HG02973 (cell line): ENCODE measurements at regions not wholly inside any gene's neighbourhood (a gene's known extent, or its start where the extent isn't known, plus 50 kb on each side); places are given as distances from the start of the nearest gene placed in this dataset.

ENCODE experiments used
- ATAC-seq: cut with Tn5 transposase; IDR thresholded peaks from one replicate; pipeline ENCODE4 v1.9.1; 2021; ENCODE audit warnings: moderate library complexity; ENCODE audit not compliant: unreplicated experiment

- peak; percentile 83 for ATAC-seq
These were observed 151.7 kb upstream of the TBL1X start for GRCh38 chrX:9312922-9313867.

DNA sequence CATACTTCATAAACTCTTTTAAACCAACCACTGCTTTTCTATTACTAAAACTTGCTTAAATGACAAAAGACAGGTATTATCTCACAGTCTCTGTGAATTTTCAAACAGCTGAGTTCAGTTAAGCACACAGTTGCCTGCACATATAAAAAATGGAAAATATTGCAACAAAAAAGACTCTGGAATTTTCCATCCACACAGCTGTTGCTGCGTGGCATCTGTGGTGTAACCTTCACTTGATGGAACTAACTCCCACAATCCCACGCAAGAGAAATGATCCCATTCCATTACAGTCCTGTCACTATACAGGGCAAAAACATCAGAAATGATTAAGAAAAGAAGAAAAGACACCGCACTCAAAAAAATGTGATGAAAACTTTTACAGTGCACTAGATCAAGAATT, 149.8 kb upstream of the TBL1X start:
- no peak for ATAC-seq

- no peak for ATAC-seq
These were observed 148.8 kb upstream of the TBL1X start for GRCh38 chrX:9316096-9316495.

DNA sequence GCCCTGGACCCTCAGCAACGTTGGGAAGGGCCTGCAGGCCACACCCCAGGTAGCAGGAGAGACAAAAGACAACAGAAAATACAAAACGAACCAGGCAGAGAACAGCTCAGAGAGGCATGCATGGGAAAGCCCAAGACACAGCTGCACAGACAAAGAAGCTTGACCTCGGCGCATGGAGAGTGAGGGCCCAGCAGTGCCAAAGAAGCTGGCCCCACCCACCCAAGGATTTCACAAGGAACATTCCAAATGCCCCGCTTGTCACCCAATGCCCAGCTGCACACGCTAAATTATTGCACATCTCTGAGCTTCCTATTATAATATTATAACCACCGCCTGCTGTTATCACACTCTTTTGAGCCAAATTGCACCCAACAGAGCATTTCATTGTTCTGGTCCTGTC, 147.7 kb upstream of the TBL1X start:
- no peak for ATAC-seq

DNA sequence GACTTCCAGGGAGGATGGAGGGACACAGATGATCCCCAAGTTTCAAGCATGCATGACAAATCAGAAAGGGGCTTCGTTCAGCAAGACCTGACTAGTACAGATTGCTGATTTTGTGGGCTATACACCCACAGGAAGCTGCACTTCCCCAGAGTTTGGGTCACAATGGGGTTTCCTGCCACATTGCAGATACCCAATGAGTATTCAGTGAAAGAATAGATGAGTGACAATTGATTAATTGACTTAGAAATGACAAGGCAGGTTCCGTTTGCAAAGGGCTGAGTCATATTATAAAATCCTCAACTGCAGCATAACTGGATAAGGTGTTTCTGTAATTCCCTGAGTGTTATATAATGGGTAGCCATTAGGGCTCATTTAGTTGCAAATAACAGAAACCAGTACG, 146.6 kb upstream of the TBL1X start:
- no peak for ATAC-seq

DNA sequence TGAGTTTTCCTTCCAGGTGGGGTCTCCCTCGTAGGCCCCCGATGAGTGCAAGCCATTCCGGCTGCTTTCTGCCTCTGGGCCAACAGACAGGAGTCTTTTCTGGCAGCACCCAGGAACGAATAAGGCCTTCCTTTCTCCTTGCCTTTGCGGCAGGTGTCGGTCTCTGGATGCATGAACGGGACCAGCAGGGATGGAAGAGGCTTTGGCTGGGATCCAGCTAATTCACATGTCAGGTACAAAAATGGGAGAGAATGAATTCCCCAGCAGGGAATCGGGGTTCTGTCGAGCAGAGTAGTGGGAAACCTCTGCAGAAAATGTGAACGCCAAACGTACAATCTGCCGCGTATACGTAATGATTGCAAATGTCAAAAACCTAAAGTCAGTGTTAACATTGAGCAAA, 146.1 kb upstream of the TBL1X start:
- no peak for ATAC-seq

- ATAC-seq = no peak
These were observed 143.9 kb upstream of the TBL1X start for GRCh38 chrX:9320940-9321339.

DNA sequence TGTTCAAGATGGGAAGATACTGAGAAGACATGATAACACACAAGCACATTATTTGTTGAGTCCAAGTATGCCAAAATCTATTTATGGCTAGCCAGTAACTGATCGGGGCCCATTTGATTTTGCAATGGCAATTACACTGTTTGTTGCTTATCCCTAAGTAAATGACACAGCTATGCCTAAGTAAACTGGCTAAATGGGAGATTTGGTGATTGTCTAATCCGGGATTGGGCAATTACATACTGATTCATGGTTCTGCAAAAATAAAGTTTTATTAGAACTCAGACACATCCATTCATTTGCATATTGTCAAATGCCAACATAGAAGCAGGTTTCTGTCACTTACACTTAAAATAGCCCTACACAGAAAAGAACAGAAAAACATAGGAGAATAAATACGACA, 140.2 kb upstream of the TBL1X start:
- no peak for ATAC-seq

GRCh38 chrX:9326369-9326768, 138.5 kb upstream of the TBL1X start:
- no peak for ATAC-seq

GRCh38 chrX:9327086-9327746, 137.6 kb upstream of the TBL1X start:
- ATAC-seq = no peak

DNA sequence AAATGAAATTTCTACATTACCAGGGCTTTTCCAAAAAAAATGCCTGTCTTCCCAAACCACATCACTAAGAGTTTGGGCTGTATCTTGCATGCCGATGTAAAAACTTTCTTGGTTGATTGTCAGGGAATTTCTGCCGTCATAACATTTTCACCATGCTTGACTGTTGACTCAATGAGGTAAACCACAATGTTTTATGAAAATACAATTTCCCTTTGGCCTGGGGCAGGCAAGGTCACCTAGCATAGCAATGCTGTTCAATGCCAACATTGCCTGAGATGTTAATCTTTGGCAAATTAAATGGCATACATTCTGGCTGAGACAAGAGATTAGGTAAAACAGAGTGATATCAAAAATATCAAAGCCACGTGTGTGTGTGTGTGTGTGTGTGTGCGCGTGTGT, 137.1 kb upstream of the TBL1X start:
- no peak for ATAC-seq

- ATAC-seq = no peak
These were observed 135.8 kb upstream of the TBL1X start for GRCh38 chrX:9329056-9329455.

DNA sequence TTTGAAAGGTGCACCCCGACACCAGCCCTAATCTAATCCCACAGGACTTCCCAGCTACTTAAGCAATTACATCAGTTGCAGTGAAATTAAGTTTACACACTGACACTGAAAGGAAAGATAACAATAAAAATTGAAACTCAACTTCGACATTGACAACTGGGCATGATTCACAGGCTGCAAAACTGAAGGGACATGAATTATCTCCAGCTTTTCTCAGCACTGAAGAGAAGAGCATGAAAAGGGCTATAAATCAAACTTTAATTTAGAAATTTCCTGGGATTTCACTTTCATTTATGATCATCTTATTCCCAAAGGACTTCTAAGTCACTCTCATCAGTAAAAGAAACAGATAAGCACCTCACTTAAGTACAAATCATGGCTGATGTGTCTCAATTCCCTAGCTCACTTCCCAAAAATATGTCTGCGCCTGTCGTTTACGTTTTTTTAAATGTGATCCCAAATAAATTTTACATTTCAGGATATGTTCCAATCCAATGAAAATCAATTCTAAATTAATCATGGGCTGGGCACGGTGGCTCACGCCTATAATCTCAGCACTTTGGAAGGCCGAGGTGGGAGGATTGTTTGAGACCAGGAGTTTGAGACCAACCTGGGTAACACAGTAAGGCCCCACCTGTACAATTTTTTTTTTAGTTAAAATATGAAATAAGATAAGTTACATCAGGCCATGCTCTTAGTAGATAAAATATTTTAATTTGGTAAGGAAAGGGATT, 134.4 kb upstream of the TBL1X start:
- ATAC-seq = no peak

GRCh38 chrX:9333873-9334560, 130.8 kb upstream of the TBL1X start:
- no peak for ATAC-seq

DNA sequence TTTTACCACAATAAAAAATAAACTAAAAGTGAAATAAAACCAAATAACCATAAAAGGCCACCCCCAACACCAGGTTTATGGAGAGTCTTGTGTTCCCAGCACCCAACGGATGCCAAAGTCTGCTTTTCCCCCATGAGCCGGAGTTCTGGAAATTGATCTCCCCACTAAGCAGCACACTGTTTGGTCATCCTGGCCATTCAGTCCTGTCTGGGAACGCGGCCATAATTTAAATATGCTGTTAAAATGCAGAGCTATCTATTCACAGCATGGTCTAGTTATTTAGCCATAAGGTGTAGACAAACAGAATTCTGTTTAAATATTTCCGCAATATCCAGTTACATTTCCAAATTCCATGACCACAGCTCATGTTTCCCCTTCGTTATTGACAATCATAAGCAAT, 129.6 kb upstream of the TBL1X start:
- ATAC-seq = no peak

DNA sequence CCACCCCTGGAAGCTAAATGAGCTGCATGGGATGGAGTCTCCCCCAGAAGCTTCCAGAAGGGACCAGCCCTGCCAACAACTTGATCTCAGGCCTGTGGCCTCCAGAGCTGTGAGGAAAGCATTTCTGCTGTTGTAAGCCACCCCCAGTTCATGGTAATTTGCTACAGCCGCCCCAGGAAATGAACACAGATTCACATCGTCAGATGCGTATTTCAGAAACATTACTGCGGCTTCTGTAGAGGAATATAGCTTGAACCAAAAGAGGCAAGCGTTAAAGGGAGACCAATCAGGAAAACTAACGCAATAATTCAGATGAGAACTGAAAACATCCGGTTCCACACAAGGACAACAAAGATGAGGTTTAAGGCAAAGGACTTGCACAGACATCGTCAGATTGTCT, 128.4 kb upstream of the TBL1X start:
- no peak for ATAC-seq

- no peak for ATAC-seq
These were observed 127.8 kb upstream of the TBL1X start for GRCh38 chrX:9337046-9337445.

DNA sequence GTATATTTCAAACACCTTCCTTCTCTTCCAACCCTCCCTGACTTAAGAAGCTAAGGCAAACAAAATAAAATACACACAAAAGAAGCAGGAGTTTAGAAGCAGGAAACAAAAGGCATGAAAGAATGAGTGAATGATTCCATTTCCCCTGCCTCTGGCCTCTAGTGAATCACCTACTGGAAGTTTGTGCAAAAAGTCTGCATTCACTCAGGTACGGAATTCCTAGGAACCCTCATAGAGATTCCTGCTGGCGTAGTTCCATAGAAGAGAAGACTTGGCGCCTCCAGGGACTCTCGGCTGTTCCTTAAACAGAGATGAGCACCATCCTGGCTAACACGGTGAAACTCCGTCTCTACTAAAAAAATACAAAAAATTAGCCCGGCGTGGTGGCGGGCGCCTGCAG, 125.9 kb upstream of the TBL1X start:
- ATAC-seq = no peak

DNA sequence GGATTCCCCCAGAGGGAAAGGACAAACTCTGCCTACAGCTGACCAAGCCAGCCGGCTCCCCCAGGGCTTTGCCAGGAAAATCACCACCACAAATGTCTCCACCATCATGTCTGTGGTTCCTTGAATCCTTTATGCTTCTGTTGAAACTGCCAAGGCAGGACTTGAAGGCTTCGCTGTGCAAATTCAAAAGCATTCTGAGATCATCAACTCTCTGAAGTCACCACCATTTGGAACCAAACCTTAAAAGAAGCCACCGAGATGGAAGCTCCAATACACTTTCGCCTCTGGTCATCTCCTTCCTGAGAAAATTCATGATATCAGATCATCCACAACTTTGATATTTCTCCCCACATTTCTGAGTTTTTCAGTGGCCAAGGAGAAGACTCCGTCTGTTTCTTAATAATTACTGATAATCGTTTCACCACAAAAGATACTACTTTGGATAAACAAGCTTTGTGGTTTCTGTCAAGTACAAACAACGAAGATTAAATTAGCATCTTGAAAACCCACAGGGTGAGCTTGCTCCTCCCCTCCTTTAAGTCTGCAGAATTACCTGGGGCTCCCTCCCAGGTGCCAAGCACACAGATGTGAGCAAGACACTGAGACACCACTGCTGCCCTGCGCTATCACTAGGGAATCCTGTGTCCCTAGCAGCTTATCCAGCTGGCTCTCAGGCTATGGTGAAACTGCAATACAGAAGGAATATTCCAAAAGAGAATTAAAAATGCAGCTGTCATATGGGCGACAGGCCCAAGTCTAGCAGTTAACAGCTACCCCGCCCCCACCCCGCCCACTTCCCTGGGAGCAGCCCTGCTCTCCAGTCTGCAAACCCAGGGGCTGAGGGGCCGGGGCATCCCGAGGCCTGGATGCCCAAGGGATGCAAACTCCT, 125.0 kb upstream of the TBL1X start:
- no peak for ATAC-seq

GRCh38 chrX:9340598-9341290, 124.1 kb upstream of the TBL1X start:
- peak; percentile 42 for ATAC-seq
